ENCODE measurements at regions not wholly inside any gene's neighbourhood (a gene's known extent, or its start where the extent isn't known, plus 50 kb on each side); places are given as distances from the start of the nearest gene placed in this dataset.

- TF ChIP-seq CTCF (tag by site-specific recombination; IDR thresholded peaks at IDR 0.05), result no peak
- TF ChIP-seq ZNF792 (tag by site-specific recombination; IDR thresholded peaks at IDR 0.05), result no peak
- TF ChIP-seq KLF16 (tag by site-specific recombination; IDR thresholded peaks at IDR 0.05), result no peak
- TF ChIP-seq AEBP2 (tag by site-specific recombination; IDR thresholded peaks at IDR 0.05; ENCODE audit: borderline replicate concordance), result no peak
- no peak for TF ChIP-seq ZNF169 (tag by site-specific recombination; IDR thresholded peaks at IDR 0.05)
- TF ChIP-seq SP2 (tag by site-specific recombination; IDR thresholded peaks at IDR 0.05), result no peak
- no peak for TF ChIP-seq ZBTB49 (tag by site-specific recombination; IDR thresholded peaks at IDR 0.05; ENCODE audit: low read depth)
- no peak for TF ChIP-seq ZNF830 (tag by site-specific recombination; IDR thresholded peaks at IDR 0.05; ENCODE audit: low read depth)
- no peak for TF ChIP-seq ZFP3 (tag by site-specific recombination; IDR thresholded peaks at IDR 0.05; ENCODE audit: low read depth)
- TF ChIP-seq ZNF629 (tag by site-specific recombination; IDR thresholded peaks at IDR 0.05), result no peak
- no peak for TF ChIP-seq ZNF391 (tag by site-specific recombination; IDR thresholded peaks at IDR 0.05; ENCODE audit: borderline replicate concordance, low read depth)
- TF ChIP-seq ZNF707 (tag by site-specific recombination; IDR thresholded peaks at IDR 0.05), result no peak
Measured at GRCh38 chr1:163614361-163614760, 292.6 kb downstream of the NUF2 start.

Measured in HEK293 (cell line).